Colonic mucosa (tissue), 4 donors: ENCODE measurements at regions not wholly inside any gene's neighbourhood (a gene's known extent, or its start where the extent isn't known, plus 50 kb on each side); places are given as distances from the start of the nearest gene placed in this dataset.

ENCODE experiments used
- DNase-seq: peaks from one replicate; pipeline ENCODE4 v3.0.0-alpha.2; 2020
- H3K27ac ChIP-seq: fragments of 200-600 bp; one replicate; pipeline ENCODE4 v1.8.0; 2021
- H3K27me3 ChIP-seq: fragments of 200-600 bp; one replicate; pipeline ENCODE4 v1.8.0; 2021
- H3K36me3 ChIP-seq: fragments of 200-600 bp; one replicate; pipeline ENCODE4 v1.8.0; 2021
- H3K4me1 ChIP-seq: fragments of 200-600 bp; one replicate; pipeline ENCODE4 v1.8.0; 2021; ENCODE audit warnings: mild to moderate bottlenecking
- H3K4me3 ChIP-seq: fragments of 200-600 bp; one replicate; pipeline ENCODE4 v1.8.0; 2021
- H3K9ac ChIP-seq, 2 donors: one replicate each; pipeline ENCODE4 v1.7.0; 2013; ENCODE audit warnings: control low read depth in 2 of 2, low read depth in 2 of 2, low read length in 2 of 2
- H3K9me3 ChIP-seq: fragments of 200-600 bp; one replicate; pipeline ENCODE4 v1.8.0; 2021
- CTCF ChIP-seq: fragments of 200-600 bp; IDR thresholded peaks from one replicate; pipeline ENCODE4 v1.8.0; 2022; ENCODE audit warnings: antibody characterized with exemption, mild to moderate bottlenecking
- intact Hi-C: fragments of 100-400 bp; cut with DNase I; formaldehyde crosslinking; loops from one replicate; pipeline ENCODE4 v1.14.1; 2022
- donor health status: healthy.
- donor health status: DM: no; HTN: no; CAD: no.
- donor health status: DM: no; HTN: no; CAD: no.

DNA sequence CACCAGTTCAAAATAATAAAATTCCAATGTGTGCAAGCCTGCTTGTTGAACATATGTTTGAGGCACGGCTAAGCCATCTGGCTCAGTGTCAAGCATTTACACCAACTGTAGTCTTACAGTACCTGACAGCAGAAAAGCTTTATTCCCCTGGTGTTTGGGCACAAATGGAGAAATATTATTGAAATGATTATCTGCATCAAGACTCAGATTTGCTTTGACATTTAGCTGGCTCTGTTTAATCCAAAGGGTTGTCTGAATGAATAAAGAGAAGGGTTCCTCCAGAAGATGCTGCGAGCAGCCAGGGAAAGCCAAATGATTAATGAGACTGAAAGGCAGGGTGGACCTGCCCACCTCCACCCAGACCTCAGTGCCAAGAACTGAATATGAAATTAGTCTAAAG lies 393.2 kb upstream of the GALNT5 start:
- no peak for DNase-seq
- no peaks in the 10 kb centered on the region for H3K36me3 ChIP-seq
- H3K4me1 ChIP-seq, result no peaks in the 10 kb centered on the region
- H3K27me3 ChIP-seq, result no peaks in the 10 kb centered on the region
- no peak overlapping the region for H3K27ac ChIP-seq
- H3K9me3 ChIP-seq, result no peaks in the 10 kb centered on the region
- TF ChIP-seq CTCF, result no peak
- no peak overlapping the region for H3K9ac ChIP-seq
- no peak overlapping the region for H3K4me3 ChIP-seq
- intact Hi-C loops, result no loop called here

GRCh38 chr2:156864753-156865152 lies 392.8 kb upstream of the GALNT5 start:
- Histone ChIP-seq H3K4me1 (no peaks in the 10 kb centered on the region), H3K4me3 (no peak overlapping the region), H3K9ac (no peak overlapping the region), H3K36me3 (no peaks in the 10 kb centered on the region), H3K27ac (no peak overlapping the region), H3K9me3 (no peaks in the 10 kb centered on the region), H3K27me3 (no peaks in the 10 kb centered on the region)
- DNase-seq, result no peak
- intact Hi-C loops, result no loop called here
- TF ChIP-seq CTCF, result no peak

- intact Hi-C loops, result no loop called here
- H3K4me3 ChIP-seq, result no peak overlapping the region
- H3K9me3 ChIP-seq, result no peaks in the 10 kb centered on the region
- DNase-seq, result no peak
- H3K9ac ChIP-seq, result no peak overlapping the region
- H3K27ac ChIP-seq, result no peak overlapping the region
- H3K36me3 ChIP-seq, result no peaks in the 10 kb centered on the region
- H3K27me3 ChIP-seq, result no peaks in the 10 kb centered on the region
- H3K4me1 ChIP-seq, result no peaks in the 10 kb centered on the region
- TF ChIP-seq CTCF, result no peak
Observed at GRCh38 chr2:156867201-156867600, 390.3 kb upstream of the GALNT5 start.

- no peak for TF ChIP-seq CTCF
- Histone ChIP-seq H3K4me3 (no peak overlapping the region), H3K27me3 (no peaks in the 10 kb centered on the region), H3K9ac (no peak overlapping the region), H3K4me1 (no peaks in the 10 kb centered on the region), H3K27ac (no peak overlapping the region), H3K36me3 (no peaks in the 10 kb centered on the region), H3K9me3 (no peaks in the 10 kb centered on the region)
- no peak for DNase-seq
- intact Hi-C loops, result no loop called here
Observed at GRCh38 chr2:156874707-156875106, 382.8 kb upstream of the GALNT5 start.

DNA sequence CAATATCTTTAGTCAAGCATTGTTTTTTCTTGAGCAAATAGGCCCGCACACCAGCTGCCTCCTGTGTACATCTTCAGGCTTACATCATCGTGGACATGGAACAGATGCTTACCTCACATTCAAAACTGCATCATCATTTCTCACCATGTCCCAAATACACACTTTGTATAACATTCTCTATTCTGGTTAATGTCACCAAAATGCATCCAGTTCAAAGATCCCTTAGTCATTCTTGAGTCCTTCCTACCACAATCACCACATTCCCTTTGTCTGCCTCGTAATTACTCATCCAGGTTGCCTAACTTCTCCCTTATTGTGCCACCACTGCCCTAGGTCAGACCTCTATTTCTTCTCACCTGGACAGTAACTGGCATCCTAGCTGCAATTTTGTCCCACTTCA lies 373.7 kb upstream of the GALNT5 start:
- H3K9me3 ChIP-seq, result no peaks in the 10 kb centered on the region
- intact Hi-C loops, result no loop called here
- H3K4me1 ChIP-seq, result no peaks in the 10 kb centered on the region
- no peak overlapping the region for H3K4me3 ChIP-seq
- DNase-seq, result no peak
- H3K27ac ChIP-seq, result no peak overlapping the region
- TF ChIP-seq CTCF, result no peak
- no peaks in the 10 kb centered on the region for H3K36me3 ChIP-seq
- no peak overlapping the region for H3K9ac ChIP-seq
- no peaks in the 10 kb centered on the region for H3K27me3 ChIP-seq

- H3K9ac ChIP-seq, result no peak overlapping the region
Observed at GRCh38 chr2:156884216-156884615, 373.3 kb upstream of the GALNT5 start.

More at GRCh38 chr2:156884216-156884615, 373.3 kb upstream of the GALNT5 start:
- H3K36me3 ChIP-seq, result no peaks in the 10 kb centered on the region
- H3K9me3 ChIP-seq, result no peaks in the 10 kb centered on the region
- H3K4me1 ChIP-seq, result no peaks in the 10 kb centered on the region
- intact Hi-C loops, result no loop called here
- H3K4me3 ChIP-seq, result no peak overlapping the region
- no peaks in the 10 kb centered on the region for H3K27me3 ChIP-seq
- no peak for TF ChIP-seq CTCF
- H3K27ac ChIP-seq, result no peak overlapping the region
- no peak for DNase-seq
